PC-9 (cell line): ENCODE measurements at regions not wholly inside any gene's neighbourhood (a gene's known extent, or its start where the extent isn't known, plus 50 kb on each side); places are given as distances from the start of the nearest gene placed in this dataset.

Source experiments
- EZH2 ChIP-seq: fragments of 200-600 bp; sonication (generic); IDR thresholded peaks from 2 replicates; pipeline ENCODE4 v1.8.0; 2017; ENCODE audit warnings: antibody characterized with exemption, low read depth
- TF ChIP-seq, protein P1 (sequence below): fragments of 200-600 bp; sonication (generic); conservative IDR thresholded peaks from 2 replicates; pipeline ENCODE4 v1.6.1; 2017; ENCODE audit warnings: mixed run types, antibody characterized with exemption, mild to moderate bottlenecking, moderate library complexity

DNA sequence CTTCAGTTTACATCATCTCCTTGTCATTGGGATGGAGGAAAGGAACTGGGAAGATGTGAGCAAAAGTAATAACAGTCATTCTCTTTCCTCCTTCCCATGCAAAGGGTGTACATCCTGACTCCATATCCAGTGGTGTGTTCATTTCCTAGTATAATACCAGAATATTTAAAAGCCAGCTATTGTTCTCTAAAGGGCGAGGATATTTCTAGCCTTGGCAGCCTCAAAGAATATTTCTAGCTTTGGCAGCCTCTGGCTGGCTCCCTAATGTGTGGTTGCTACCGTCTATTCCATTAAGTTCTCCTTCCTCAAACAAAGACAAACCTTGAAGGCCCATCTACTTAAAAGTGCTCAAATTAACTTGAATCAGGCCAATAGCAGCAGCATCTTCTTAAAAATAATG is 114.0 kb downstream of the FAM76B start:
- TF ChIP-seq, protein P1, sequence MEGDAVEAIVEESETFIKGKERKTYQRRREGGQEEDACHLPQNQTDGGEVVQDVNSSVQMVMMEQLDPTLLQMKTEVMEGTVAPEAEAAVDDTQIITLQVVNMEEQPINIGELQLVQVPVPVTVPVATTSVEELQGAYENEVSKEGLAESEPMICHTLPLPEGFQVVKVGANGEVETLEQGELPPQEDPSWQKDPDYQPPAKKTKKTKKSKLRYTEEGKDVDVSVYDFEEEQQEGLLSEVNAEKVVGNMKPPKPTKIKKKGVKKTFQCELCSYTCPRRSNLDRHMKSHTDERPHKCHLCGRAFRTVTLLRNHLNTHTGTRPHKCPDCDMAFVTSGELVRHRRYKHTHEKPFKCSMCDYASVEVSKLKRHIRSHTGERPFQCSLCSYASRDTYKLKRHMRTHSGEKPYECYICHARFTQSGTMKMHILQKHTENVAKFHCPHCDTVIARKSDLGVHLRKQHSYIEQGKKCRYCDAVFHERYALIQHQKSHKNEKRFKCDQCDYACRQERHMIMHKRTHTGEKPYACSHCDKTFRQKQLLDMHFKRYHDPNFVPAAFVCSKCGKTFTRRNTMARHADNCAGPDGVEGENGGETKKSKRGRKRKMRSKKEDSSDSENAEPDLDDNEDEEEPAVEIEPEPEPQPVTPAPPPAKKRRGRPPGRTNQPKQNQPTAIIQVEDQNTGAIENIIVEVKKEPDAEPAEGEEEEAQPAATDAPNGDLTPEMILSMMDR: no peak
- no peak for TF ChIP-seq EZH2
